ENCODE measurements at regions not wholly inside any gene's neighbourhood (a gene's known extent, or its start where the extent isn't known, plus 50 kb on each side); places are given as distances from the start of the nearest gene placed in this dataset.

DNA sequence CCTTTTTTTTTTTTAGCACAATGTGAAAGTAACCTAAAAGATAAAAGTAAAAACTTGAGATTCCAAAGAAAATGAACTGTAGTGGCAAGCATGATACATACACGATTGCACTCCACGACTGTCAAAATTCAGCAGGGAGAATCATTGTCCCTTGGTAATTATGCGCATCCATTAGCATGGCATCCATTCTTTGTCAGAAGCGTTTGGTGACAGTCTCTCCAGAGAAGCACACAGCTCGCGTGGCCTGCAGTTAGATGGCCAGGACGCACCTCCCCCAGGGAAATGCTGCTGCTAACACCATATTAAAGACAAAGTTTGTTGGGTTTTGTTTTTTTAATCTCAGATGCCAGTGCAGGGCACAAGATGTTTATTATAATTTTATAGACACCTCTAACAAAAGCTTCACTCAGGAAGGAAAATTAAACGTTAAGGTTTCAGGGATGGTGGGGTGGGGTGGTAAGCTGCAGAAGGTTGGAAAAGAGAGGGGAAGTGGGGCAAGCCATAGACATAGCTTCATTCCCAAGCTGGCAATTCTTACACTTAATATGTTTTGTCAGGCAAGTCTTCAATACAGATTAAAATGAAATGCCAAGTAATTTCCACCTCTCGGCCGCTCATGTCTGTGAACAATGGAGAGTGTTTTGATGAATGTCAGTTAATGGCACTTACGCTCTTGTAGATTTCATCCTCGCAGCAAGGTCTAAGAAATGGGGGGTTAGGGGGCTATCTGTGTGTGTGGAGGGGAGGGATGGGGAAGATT lies 142.8 kb upstream of the TOPAZ1 start:
- DNase-seq (no peak), ATAC-seq (no peak)
- Histone ChIP-seq H3K36me3 (ENCODE audit: insufficient read depth in 1 of 2, low read depth in 1 of 2) (no peaks in the 10 kb centered on the region), H3K9me3 (no peaks in the 10 kb centered on the region), H3K27ac (no peak overlapping the region), H3K4me1 (no peaks in the 10 kb centered on the region), H3K27me3 (ENCODE audit: insufficient read depth in 3 of 3, low read length in 2 of 3) (peaks cover 0 to 8% (median 0%) of the 10 kb centered on the region in 3 donors), H3K4me3 (no peak overlapping the region)
- WGBS, 3 donors, result 73 to 77% (median 73%) methylated on average over 12 of the region's 12 CpGs
- intact Hi-C loops (cut with DNase I), result no loop called here
- TF ChIP-seq, protein P1, sequence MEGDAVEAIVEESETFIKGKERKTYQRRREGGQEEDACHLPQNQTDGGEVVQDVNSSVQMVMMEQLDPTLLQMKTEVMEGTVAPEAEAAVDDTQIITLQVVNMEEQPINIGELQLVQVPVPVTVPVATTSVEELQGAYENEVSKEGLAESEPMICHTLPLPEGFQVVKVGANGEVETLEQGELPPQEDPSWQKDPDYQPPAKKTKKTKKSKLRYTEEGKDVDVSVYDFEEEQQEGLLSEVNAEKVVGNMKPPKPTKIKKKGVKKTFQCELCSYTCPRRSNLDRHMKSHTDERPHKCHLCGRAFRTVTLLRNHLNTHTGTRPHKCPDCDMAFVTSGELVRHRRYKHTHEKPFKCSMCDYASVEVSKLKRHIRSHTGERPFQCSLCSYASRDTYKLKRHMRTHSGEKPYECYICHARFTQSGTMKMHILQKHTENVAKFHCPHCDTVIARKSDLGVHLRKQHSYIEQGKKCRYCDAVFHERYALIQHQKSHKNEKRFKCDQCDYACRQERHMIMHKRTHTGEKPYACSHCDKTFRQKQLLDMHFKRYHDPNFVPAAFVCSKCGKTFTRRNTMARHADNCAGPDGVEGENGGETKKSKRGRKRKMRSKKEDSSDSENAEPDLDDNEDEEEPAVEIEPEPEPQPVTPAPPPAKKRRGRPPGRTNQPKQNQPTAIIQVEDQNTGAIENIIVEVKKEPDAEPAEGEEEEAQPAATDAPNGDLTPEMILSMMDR (IDR thresholded peaks at IDR 0.05), result no peak

DNA sequence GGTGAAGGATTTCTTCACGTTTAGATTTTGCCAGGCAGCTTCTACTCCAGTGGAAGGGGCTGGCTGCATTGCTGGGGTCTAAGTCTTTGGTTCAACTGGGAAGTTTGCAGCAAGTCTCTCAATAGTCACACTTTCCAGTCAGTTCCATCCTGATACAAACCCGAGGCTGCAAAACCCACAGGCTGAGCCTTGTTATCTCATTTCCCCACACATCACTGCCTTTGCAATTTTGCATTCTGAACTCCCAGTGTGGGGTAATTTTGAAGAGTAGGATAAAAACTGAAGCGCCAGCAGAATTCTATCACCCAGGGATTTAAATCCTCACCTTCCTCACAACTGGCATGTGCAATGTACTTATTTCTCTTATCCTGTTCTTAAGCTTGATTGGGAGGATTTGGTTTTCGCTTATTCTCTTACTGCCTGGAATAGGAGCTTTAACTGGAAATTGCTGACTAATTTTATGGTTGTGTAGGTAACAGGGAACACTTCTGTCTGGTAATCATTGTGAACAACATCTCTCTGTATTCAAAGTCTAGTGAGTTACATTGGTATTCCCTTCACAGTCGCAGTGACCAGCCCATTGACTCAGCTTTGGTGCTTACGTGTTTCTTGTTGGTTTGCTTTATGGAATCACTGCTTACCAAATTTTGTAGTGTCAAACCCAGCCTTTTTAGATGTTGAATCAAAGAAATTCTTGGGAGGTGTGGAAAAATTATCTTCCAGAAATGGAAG lies 142.0 kb upstream of the TOPAZ1 start:
- Histone ChIP-seq H3K4me3 (no peak overlapping the region), H3K4me1 (no peaks in the 10 kb centered on the region), H3K27ac (no peak overlapping the region), H3K36me3 (ENCODE audit: insufficient read depth in 1 of 2, low read depth in 1 of 2) (no peaks in the 10 kb centered on the region), H3K27me3 (ENCODE audit: insufficient read depth in 3 of 3, low read length in 2 of 3) (peaks cover 0 to 14% (median 0%) of the 10 kb centered on the region in 3 donors), H3K9me3 (no peaks in the 10 kb centered on the region)
- no peak for ATAC-seq
- WGBS, 3 donors, result 72 to 82% (median 73%) methylated on average over 6 of the region's 6 CpGs
- TF ChIP-seq, protein P1 (IDR thresholded peaks at IDR 0.05), result no peak
- intact Hi-C loops (cut with DNase I), result no loop called here
- DNase-seq, result no peak

DNA sequence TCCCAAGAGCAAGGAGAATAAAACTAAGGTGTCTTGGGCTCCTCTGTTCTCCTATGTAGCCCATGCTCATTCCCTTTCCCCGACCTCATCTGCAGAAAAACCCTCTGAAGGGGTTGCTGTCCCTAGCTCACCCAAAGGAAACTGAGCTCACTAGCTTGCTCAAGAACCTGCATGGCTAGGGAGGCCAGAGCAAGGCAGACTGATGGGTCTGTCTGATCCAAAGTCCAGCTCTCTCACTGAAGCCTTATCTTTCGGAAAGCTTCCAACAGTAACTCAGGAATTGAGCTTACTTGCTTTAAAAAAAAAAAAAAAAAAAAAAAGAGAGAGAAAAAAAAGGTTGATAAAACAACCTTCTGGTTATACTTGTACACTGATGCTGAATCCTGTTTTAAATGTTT lies 141.4 kb upstream of the TOPAZ1 start:
- 79 to 84% (median 83%) methylated on average over 2 of the region's 2 CpGs for WGBS, 3 donors
- intact Hi-C loops (cut with DNase I), result no loop called here
- peaks cover 0 to 19% (median 0%) of the 10 kb centered on the region in 3 donors for H3K27me3 ChIP-seq (ENCODE audit: insufficient read depth in 3 of 3, low read length in 2 of 3)
- ATAC-seq, result no peak
- H3K4me1 ChIP-seq, result no peaks in the 10 kb centered on the region
- no peaks in the 10 kb centered on the region for H3K36me3 ChIP-seq (ENCODE audit: insufficient read depth in 1 of 2, low read depth in 1 of 2)
- TF ChIP-seq, protein P1 (IDR thresholded peaks at IDR 0.05), result no peak
- DNase-seq, result no peak
- H3K27ac ChIP-seq, result no peak overlapping the region
- H3K4me3 ChIP-seq, result no peak overlapping the region
- no peaks in the 10 kb centered on the region for H3K9me3 ChIP-seq

DNA sequence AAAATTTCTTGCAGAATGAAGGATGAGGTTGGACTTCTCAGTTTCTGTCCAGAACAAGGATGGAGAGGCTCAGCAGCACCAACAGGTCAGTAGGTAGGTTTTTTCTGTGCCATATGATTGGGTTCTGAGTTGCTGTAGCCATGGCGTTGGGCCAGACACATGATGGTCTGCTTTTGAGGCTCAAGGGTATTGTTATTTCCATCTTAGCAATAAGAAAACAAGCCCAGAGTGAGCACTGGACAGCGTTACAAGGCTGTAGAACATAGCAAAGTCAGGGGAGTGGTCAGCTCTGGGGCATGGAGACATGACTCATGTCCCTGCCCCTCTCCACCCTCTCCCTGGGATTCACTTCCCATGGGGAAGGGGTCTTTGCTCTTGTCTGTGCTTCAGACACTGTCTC lies 137.6 kb upstream of the TOPAZ1 start:
- no peaks in the 10 kb centered on the region for H3K9me3 ChIP-seq
- ATAC-seq (no peak), DNase-seq (no peak)
- WGBS, 3 donors, result 67 to 74% (median 72%) methylated on average over 2 of the region's 2 CpGs
- intact Hi-C loops (cut with DNase I), result no loop called here
- no peak overlapping the region for H3K27ac ChIP-seq
- no peak overlapping the region for H3K4me3 ChIP-seq
- TF ChIP-seq, protein P1 (IDR thresholded peaks at IDR 0.05), result no peak
- H3K4me1 ChIP-seq, result no peaks in the 10 kb centered on the region
- no peaks in the 10 kb centered on the region for H3K36me3 ChIP-seq (ENCODE audit: insufficient read depth in 1 of 2, low read depth in 1 of 2)
- peaks cover 0 to 12% (median 7%) of the 10 kb centered on the region in 3 donors for H3K27me3 ChIP-seq (ENCODE audit: insufficient read depth in 3 of 3, low read length in 2 of 3)

Data from psoas muscle (tissue), 7 donors.